Astrocyte of the cerebellum (primary cell): ENCODE measurements at regions not wholly inside any gene's neighbourhood (a gene's known extent, or its start where the extent isn't known, plus 50 kb on each side); places are given as distances from the start of the nearest gene placed in this dataset.
A peak's percentile ranks its signal among the peaks of the same experiment; 100 is the strongest.

Experiments used
- DNase-seq: peaks from one replicate; pipeline ENCODE4 v3.0.0-alpha.2; 2011; ENCODE audit warnings: low read depth
- H3K4me3 ChIP-seq: 2 replicates; pipeline ENCODE4 v1.5.1; 2011; ENCODE audit warnings: mild to moderate bottlenecking, low read depth, low read length, moderate library complexity
- CTCF ChIP-seq: IDR thresholded peaks from 2 replicates; pipeline ENCODE4 v1.5.1; 2012; ENCODE audit warnings: low read length, low read depth, moderate library complexity, mild to moderate bottlenecking; ENCODE audit errors: missing control alignments
- in situ Hi-C: cut with HindIII; loops from 2 replicates; pipeline ENCODE4 v1.10.0; 2017; ENCODE audit warnings: low sequenced_read_pairs

GRCh38 chr5:88666761-88667495 is 216.1 kb downstream of the MEF2C start:
- no peak for TF ChIP-seq CTCF
- peak overlapping the region; percentile 50 for H3K4me3 ChIP-seq
- in situ Hi-C loops = no loop called here
- DNase-seq = no peak

- DNase-seq = no peak
- no peak for TF ChIP-seq CTCF
- in situ Hi-C loops = no loop called here
- H3K4me3 ChIP-seq = peak overlapping the region; percentile 50
Observed at GRCh38 chr5:88665750-88666215, 217.2 kb downstream of the MEF2C start.

GRCh38 chr5:88664645-88665044 is 218.3 kb downstream of the MEF2C start:
- in situ Hi-C loops = loop anchor here (5.0 kb wide), 1 partner anchor 277 kb away; no protein-coding TSS in a partner anchor
- no peak for TF ChIP-seq CTCF
- DNase-seq = no peak

GRCh38 chr5:88663793-88664216 is 219.2 kb downstream of the MEF2C start:
- in situ Hi-C loops = loop anchor here (5.0 kb wide), 1 partner anchor 277 kb away; no protein-coding TSS in a partner anchor
- no peak for TF ChIP-seq CTCF
- H3K4me3 ChIP-seq = peak overlapping the region; percentile 50
- no peak for DNase-seq

More at GRCh38 chr5:88664645-88665044, 218.3 kb downstream of the MEF2C start:
- peak overlapping the region; percentile 50 for H3K4me3 ChIP-seq

GRCh38 chr5:88662846-88663245 is 220.1 kb downstream of the MEF2C start:
- in situ Hi-C loops = loop anchor here (5.0 kb wide), 1 partner anchor 276 kb away; no protein-coding TSS in a partner anchor
- TF ChIP-seq CTCF = no peak
- DNase-seq = no peak
- no peak overlapping the region for H3K4me3 ChIP-seq

GRCh38 chr5:88661806-88662207 is 221.2 kb downstream of the MEF2C start:
- in situ Hi-C loops = loop anchor here (5.0 kb wide), 1 partner anchor 275 kb away; no protein-coding TSS in a partner anchor
- DNase-seq = no peak
- peak overlapping the region; percentile 49 for H3K4me3 ChIP-seq

More at GRCh38 chr5:88661806-88662207, 221.2 kb downstream of the MEF2C start:
- TF ChIP-seq CTCF = no peak
